ENCODE measurements at regions not wholly inside any gene's neighbourhood (a gene's known extent, or its start where the extent isn't known, plus 50 kb on each side); places are given as distances from the start of the nearest gene placed in this dataset.
A peak's percentile ranks its signal among the peaks of the same experiment; 100 is the strongest.

DNA sequence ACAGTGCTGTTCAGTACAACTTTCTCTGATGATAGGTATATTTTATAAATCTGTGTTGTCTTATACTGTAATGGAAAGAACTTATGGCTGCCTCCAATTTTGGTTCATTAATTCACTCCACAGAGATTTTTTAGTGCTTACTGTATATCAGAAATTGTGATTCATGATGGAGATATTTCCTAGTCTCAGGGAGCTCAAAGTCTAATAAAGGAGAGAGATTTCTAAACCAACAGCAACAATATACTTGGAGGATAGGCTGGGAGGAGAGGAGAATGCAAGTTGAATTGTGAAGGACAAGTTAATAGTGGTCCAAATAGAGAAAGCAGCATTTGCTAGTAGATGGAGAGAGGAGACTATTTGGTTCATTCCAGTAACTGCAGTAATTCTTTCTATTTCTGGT is 63.5 kb downstream of the TANC2 start:
- TF ChIP-seq RCOR1 (IDR thresholded peaks at IDR 0.05; ENCODE audit: low read length) (no peak), SMC3 (IDR thresholded peaks at IDR 0.05; ENCODE audit: low read depth, low read length) (no peak), MXI1 (IDR thresholded peaks at IDR 0.05; ENCODE audit: low read depth, low read length) (no peak), FOXJ3 (CRISPR knock-in tag; IDR thresholded peaks at IDR 0.05) (no peak), GABPA (IDR thresholded peaks at IDR 0.05; ENCODE audit: low read depth) (no peak), FOXM1 (IDR thresholded peaks at IDR 0.05; ENCODE audit: low read depth) (no peak), POLR2AphosphoS5 (IDR thresholded peaks at IDR 0.05; ENCODE audit: low read depth, low read length) (peak; percentile 20; the same call in 1 of the 2 replicates), RXRA (IDR thresholded peaks at IDR 0.05; ENCODE audit: borderline replicate concordance, low read depth) (no peak), CHD2 (IDR thresholded peaks at IDR 0.05; ENCODE audit: low read length, partially characterized antibody) (no peak), JUND (IDR thresholded peaks at IDR 0.05) (peak; percentile 87), NRF1 (IDR thresholded peaks at IDR 0.05; ENCODE audit: low read depth, low read length) (no peak), NFIC (IDR thresholded peaks at IDR 0.05; ENCODE audit: borderline replicate concordance) (peak; percentile 34; the same call in 1 of the 2 replicates), TCF12 (IDR thresholded peaks at IDR 0.05) (peak; percentile 44; the same call in 1 of the 2 replicates), SIN3A (IDR thresholded peaks at IDR 0.05; ENCODE audit: borderline replicate concordance, low read depth, low read length) (no peak), EP300 (IDR thresholded peaks at IDR 0.05; ENCODE audit: borderline replicate concordance in 1 of 2, low read depth in 1 of 2, low read length in 1 of 2) (peak in 1 of 2 experiments; percentile 55; a peak in 1 of 4 replicates), FOSL2 (IDR thresholded peaks at IDR 0.05; ENCODE audit: borderline replicate concordance, low read depth) (peak; percentile 88), EZH2phosphoT487 (IDR thresholded peaks at IDR 0.05; ENCODE audit: borderline replicate concordance, low read depth) (no peak), TEAD4 (IDR thresholded peaks at IDR 0.05; ENCODE audit: borderline replicate concordance, insufficient read depth) (peak; percentile 73), ELF1 (IDR thresholded peaks at IDR 0.05) (no peak), TAF1 (IDR thresholded peaks at IDR 0.05; ENCODE audit: borderline replicate concordance, low read depth, low read length) (no peak)
- TF ChIP-seq, protein P1, sequence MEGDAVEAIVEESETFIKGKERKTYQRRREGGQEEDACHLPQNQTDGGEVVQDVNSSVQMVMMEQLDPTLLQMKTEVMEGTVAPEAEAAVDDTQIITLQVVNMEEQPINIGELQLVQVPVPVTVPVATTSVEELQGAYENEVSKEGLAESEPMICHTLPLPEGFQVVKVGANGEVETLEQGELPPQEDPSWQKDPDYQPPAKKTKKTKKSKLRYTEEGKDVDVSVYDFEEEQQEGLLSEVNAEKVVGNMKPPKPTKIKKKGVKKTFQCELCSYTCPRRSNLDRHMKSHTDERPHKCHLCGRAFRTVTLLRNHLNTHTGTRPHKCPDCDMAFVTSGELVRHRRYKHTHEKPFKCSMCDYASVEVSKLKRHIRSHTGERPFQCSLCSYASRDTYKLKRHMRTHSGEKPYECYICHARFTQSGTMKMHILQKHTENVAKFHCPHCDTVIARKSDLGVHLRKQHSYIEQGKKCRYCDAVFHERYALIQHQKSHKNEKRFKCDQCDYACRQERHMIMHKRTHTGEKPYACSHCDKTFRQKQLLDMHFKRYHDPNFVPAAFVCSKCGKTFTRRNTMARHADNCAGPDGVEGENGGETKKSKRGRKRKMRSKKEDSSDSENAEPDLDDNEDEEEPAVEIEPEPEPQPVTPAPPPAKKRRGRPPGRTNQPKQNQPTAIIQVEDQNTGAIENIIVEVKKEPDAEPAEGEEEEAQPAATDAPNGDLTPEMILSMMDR (IDR thresholded peaks at IDR 0.05): no peak
- TF ChIP-seq, protein P2, sequence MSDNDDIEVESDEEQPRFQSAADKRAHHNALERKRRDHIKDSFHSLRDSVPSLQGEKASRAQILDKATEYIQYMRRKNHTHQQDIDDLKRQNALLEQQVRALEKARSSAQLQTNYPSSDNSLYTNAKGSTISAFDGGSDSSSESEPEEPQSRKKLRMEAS (IDR thresholded peaks at IDR 0.05; ENCODE audit: low read depth): no peak
- DNase-seq: no peak
- Histone ChIP-seq H2AFZ (ENCODE audit: low read depth) (0 out of 2 replicates have a peak overlapping the region, but pooled peaks have one; percentile 6), H3K4me3 (ENCODE audit: low read depth in 2 of 2, low read length in 1 of 2) (no peak overlapping the region; a peak in 1 of 4 replicates), H3K9me2 (no peaks in the 10 kb centered on the region), H3K27me3 (ENCODE audit: insufficient read depth) (no peaks in the 10 kb centered on the region), H4K20me1 (ENCODE audit: insufficient read depth) (peaks cover under 1% of the 10 kb centered on the region; the same call in 1 of the 2 replicates), H3F3A (replicated peaks; ENCODE audit: insufficient read depth) (peaks cover 43% of the 10 kb centered on the region), H3K4me1 (ENCODE audit: control insufficient read depth in 1 of 2, insufficient read depth in 2 of 2, low read depth in 1 of 2, low read length in 1 of 2) (peaks cover 0 to 49% of the 10 kb centered on the region in 2 experiments; a peak in 3 of 4 replicates), H3K9me3 (no peaks in the 10 kb centered on the region), H3K36me3 (replicated peaks in 1 of 2; ENCODE audit: control insufficient read depth in 1 of 2, insufficient read depth in 2 of 2, low read length in 1 of 2) (peaks cover 18 to 27% of the 10 kb centered on the region in 2 experiments), H3K9ac (peak overlapping the region; percentile 20; the same call in 1 of the 2 replicates), H3K27ac (ENCODE audit: low read depth in 2 of 2, low read length in 1 of 2) (peak overlapping the region; percentile 31 to 75), H3K4me2 (peak overlapping the region; percentile 44), H3K79me2 (ENCODE audit: insufficient read depth) (peaks cover 92% of the 10 kb centered on the region)
- POLR2A ChIA-PET: no interaction called here
- CTCF ChIA-PET: interaction anchor here (1.0 kb wide), 1 partner anchor 30 kb away, joined by 3 read pairs; no protein-coding TSS in a partner anchor
